Kidney (tissue), 13 donors: ENCODE measurements at regions not wholly inside any gene's neighbourhood (a gene's known extent, or its start where the extent isn't known, plus 50 kb on each side); places are given as distances from the start of the nearest gene placed in this dataset.

ENCODE experiments used
- DNase-seq, 5 donors: peaks; one replicate each; pipeline ENCODE4 v3.0.0-alpha.2; 2013 to 2020
- FAIRE-seq: peaks from 2 replicates; lab custom pipeline; 2012; peaks lifted over from hg19 to GRCh38; lab: Jason Lieb, UNC
- H3K27ac ChIP-seq, 2 donors: one replicate each; pipeline ENCODE4 v1.7.0; 2013; ENCODE audit warnings: low read depth in 2 of 2, low read length in 2 of 2, inconsistent platforms in 1 of 2
- H3K27me3 ChIP-seq: one replicate; pipeline ENCODE4 v1.7.1; 2013; ENCODE audit warnings: low read length, inconsistent platforms; ENCODE audit not compliant: control insufficient read depth, insufficient read depth
- H3K36me3 ChIP-seq, 3 donors: one replicate each; pipeline versions ENCODE4 v1.7.0 to v1.7.1; 2013; ENCODE audit warnings: low read length in 3 of 3, control low read depth in 1 of 3, inconsistent platforms in 1 of 3; ENCODE audit not compliant: insufficient read depth in 3 of 3, control insufficient read depth in 2 of 3
- H3K4me1 ChIP-seq, 3 donors: one replicate each; pipeline versions ENCODE4 v1.7.0 to v1.7.1; 2013; ENCODE audit warnings: low read length in 3 of 3, inconsistent platforms in 1 of 3, low read depth in 1 of 3; ENCODE audit not compliant: control insufficient read depth in 2 of 3, insufficient read depth in 2 of 3
- H3K4me3 ChIP-seq, 3 donors: one replicate each; pipeline versions ENCODE4 v1.7.0 to v1.8.1; 2013; ENCODE audit warnings: low read length in 3 of 3, control low read depth in 1 of 3, inconsistent platforms in 1 of 3
- H3K9ac ChIP-seq, 3 donors: one replicate each; pipeline versions ENCODE4 v1.7.0 to v1.7.1; 2013; ENCODE audit warnings: low read length in 3 of 3, control low read depth in 1 of 3, inconsistent platforms in 1 of 3
- H3K9me3 ChIP-seq, 3 donors: one replicate each; pipeline versions ENCODE4 v1.7.0 to v1.7.1; 2013; ENCODE audit warnings: low read length in 3 of 3, control low read depth in 1 of 3, inconsistent platforms in 1 of 3; ENCODE audit not compliant: control insufficient read depth in 2 of 3, insufficient read depth in 1 of 3
- CTCF ChIP-seq: IDR thresholded peaks from 3 replicates; pipeline ENCODE4 v1.5.1; 2012; ENCODE audit warnings: mild to moderate bottlenecking, moderate library complexity, borderline replicate concordance; ENCODE audit not compliant: insufficient read depth; ENCODE audit errors: extremely low read depth
- intact Hi-C: fragments of 100-400 bp; cut with DNase I; formaldehyde crosslinking; loops from one replicate; pipeline ENCODE4 v1.11.1; 2022
- donor health status: control.
- donor health status: control.
- donor health status: control.
- donor health status: control.
- donor health status: control.
- donor health status: DM: yes; HTN: yes; CAD: no.
- donor health status: Normal renal cell carcinoma (clear cell type).

- Histone ChIP-seq H3K36me3 (no peaks in the 10 kb centered on the region), H3K27me3 (no peaks in the 10 kb centered on the region), H3K27ac (no peak overlapping the region), H3K9me3 (no peaks in the 10 kb centered on the region), H3K4me1 (no peaks in the 10 kb centered on the region), H3K4me3 (no peak overlapping the region), H3K9ac (no peak overlapping the region)
- no peak for FAIRE-seq
- intact Hi-C loops = no loop called here
- DNase-seq = no peak
- TF ChIP-seq CTCF = no peak
These were observed 461.4 kb upstream of the ONECUT1 start for GRCh38 chr15:53251523-53251922.

- H3K36me3 ChIP-seq = no peaks in the 10 kb centered on the region
- no peak overlapping the region for H3K27ac ChIP-seq
- FAIRE-seq (no peak), DNase-seq (no peak)
- H3K9ac ChIP-seq = no peak overlapping the region
- TF ChIP-seq CTCF = no peak
- H3K4me3 ChIP-seq = no peak overlapping the region
- H3K27me3 ChIP-seq = no peaks in the 10 kb centered on the region
- H3K4me1 ChIP-seq = no peaks in the 10 kb centered on the region
- intact Hi-C loops = no loop called here
- H3K9me3 ChIP-seq = no peaks in the 10 kb centered on the region
These were observed 457.0 kb upstream of the ONECUT1 start for GRCh38 chr15:53247041-53247708.

GRCh38 chr15:53246404-53246803, 456.3 kb upstream of the ONECUT1 start:
- FAIRE-seq = no peak
- H3K27me3 ChIP-seq = no peaks in the 10 kb centered on the region
- no peak overlapping the region for H3K27ac ChIP-seq
- no peak overlapping the region for H3K4me3 ChIP-seq
- intact Hi-C loops = no loop called here
- no peaks in the 10 kb centered on the region for H3K9me3 ChIP-seq
- DNase-seq = no peak
- no peak for TF ChIP-seq CTCF
- H3K4me1 ChIP-seq = no peaks in the 10 kb centered on the region
- no peak overlapping the region for H3K9ac ChIP-seq
- H3K36me3 ChIP-seq = no peaks in the 10 kb centered on the region

- intact Hi-C loops = loop anchor here (10.0 kb wide), 1 partner anchor 61 kb away; no protein-coding TSS in a partner anchor
- no peaks in the 10 kb centered on the region for H3K9me3 ChIP-seq
- H3K27me3 ChIP-seq = no peaks in the 10 kb centered on the region
- H3K4me1 ChIP-seq = no peaks in the 10 kb centered on the region
- DNase-seq (no peak), FAIRE-seq (no peak)
- no peak overlapping the region for H3K4me3 ChIP-seq
- no peak overlapping the region for H3K9ac ChIP-seq
- H3K36me3 ChIP-seq = no peaks in the 10 kb centered on the region
- H3K27ac ChIP-seq = no peak overlapping the region
- TF ChIP-seq CTCF = no peak
These were observed 443.7 kb upstream of the ONECUT1 start for GRCh38 chr15:53233801-53234200.
